GM19372 (cell line): ENCODE measurements at regions not wholly inside any gene's neighbourhood (a gene's known extent, or its start where the extent isn't known, plus 50 kb on each side); places are given as distances from the start of the nearest gene placed in this dataset.

ENCODE experiments used
- ATAC-seq: cut with Tn5 transposase; IDR thresholded peaks from one replicate; pipeline ENCODE4 v1.9.1; 2021; ENCODE audit warnings: mild to moderate bottlenecking, low read depth, moderate library complexity; ENCODE audit not compliant: unreplicated experiment

- ATAC-seq = no peak
Measured at GRCh38 chr2:15832849-15833680, 107.3 kb upstream of the MYCN start.

DNA sequence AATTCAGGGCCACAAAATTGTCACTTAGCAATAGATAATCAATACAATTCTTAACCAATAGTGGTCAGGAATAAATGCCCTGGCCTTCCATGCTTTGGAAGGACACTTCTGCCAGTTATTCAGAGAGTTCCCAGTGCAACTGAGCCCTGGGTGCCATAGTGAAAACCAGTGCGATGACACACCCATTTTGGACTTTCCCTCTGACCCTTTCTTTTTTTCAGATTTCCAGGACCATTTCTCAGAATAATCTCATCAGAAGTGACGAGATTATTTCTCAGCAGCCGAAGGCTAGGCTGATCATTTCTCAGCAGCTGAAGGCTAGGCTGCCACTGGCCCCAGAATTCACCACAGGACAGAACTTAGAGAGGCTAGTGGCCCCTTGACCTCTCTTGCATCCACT is 106.6 kb upstream of the MYCN start:
- ATAC-seq = no peak

DNA sequence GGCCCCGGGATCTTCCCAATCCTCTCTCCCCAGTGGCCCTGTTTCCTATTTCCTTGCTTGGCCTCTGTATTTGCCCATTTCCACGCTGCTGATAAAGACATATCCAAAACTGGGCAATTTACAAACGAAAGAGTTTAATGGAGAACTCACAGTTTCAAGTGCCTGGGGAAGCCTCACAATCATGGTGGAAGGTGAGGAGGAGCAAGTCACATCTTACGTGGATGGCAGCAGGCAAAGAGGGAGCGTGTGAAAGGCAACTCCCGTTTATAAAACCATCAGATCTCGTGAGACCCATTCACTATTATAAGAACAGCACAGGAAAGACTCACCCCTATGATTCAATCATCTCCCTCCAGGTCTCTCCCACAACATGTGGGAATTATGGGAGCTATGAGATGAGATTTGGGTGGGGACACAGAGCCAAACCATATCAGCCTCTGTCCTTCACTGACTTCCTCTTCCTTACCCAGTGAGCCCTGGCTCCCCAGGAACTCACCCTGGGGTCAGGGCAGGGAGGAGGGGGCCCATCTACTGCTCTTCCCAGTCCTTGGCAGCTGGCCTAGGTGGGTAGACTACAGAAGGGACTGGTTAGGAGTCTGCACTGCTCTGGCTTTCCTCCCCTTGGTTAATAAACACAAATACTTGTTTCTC is 105.8 kb upstream of the MYCN start:
- no peak for ATAC-seq

DNA sequence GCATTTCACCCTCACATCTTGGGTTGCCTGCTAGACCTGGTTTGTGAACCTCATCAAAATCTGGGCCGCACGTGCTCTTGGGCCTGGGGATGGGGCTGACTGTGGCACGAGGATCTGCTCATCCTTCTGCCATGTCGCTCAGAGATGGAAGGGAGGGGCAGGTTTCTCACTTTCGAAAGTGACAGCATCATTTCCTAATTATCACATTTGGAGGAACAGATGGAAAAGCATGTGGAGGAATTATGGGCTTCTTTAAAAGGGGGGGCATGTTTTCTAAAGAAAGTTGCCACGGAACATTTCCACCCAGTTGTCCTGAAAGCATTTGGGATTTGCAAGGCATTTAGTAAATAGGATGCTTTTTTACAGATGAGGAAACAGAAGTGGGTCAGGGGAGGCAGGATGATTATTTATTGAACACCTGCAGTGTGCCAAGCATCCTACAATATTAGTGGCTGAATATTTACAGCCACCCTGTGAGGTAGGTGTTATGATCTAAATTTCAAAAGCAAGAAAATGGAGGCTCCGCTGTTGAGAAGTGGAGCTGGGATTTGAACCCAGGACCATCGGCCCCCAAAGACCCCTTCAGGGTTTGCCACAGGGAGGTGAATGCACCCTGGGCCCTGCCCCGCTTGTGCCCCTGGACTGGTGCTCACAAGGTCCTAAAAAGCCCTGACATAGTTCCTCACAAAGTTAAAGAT is 104.2 kb upstream of the MYCN start:
- no peak for ATAC-seq

- ATAC-seq = no peak
Measured at GRCh38 chr2:15836689-15837610, 103.4 kb upstream of the MYCN start.

DNA sequence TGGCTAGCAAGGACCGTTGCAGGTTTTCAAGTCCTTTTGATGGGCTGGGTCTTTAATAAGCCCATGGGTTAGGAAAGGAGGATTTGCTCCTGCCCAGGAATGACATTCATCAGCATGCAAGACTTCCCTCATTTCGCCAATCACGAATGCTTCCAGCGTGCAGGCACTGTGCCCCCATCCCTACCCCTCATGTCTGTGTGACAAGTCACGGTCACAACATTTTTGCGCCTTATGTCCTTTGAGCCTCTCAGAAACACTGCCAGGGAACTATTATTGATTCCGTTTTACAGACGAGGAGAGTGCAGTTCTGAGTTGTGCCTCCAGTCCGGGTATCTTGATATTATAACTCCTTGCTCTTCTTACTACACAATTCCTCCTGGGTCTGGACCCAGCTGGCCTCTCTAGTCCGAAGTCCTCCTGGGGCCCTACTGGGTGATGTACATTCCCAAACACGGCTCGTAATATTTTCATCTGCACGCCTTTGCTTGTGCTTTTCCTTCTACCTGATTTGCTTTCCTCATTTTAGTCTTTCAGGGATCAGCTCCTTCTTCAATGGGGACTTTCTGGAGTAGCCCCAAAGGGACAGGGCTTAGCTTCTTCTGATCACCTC is 101.8 kb upstream of the MYCN start:
- ATAC-seq = no peak

DNA sequence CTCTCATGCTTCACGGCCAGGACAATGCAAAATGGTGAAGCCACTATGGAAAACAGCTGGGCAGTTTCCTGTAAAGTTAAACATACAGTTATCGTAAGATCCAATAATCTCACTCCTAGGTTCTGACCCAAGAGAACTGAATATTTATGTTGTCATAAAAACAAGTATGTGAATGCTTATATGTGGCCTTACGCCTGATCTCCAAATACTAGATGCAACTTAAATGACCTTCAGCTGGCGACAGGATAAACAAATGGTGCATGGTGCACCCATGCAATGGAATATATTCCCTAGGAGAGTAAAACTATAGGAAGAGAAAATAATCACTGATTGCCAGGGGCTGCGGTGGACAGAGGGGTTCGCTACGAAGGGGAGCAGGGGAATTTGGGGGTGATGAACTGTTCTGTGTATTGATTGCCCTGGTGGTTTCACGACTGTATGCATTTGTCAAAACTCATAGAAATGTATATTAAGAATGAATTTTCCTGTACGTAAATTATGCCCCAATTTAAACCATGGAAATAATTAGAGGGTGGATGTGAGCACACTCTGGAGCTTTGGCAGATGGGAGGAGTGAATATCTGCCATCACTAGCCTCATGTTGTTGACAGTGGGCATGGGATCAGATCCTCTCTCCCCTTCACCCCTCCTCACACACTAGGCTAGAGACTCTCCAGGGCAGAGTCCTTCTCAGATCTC is 100.8 kb upstream of the MYCN start:
- no peak for ATAC-seq

DNA sequence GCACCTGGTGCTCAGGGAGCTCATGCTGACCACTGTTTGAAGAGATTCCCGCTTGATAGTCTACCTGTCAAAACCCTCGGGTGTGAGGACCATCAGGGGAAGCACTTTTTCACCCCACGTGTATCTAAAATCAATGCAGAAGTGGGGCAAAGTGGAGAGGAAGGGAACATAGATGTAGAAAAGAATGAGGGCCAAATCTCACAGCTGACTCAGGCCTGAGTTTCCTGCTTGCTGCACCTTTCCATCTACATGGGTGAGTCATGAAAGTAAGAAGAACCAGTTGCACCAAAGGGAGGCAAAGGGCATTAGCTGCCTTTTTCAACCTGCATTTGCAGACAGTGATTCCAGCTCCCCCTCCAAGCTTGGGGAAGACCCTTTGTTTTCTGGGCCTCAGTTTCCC is 100.2 kb upstream of the MYCN start:
- ATAC-seq = no peak

DNA sequence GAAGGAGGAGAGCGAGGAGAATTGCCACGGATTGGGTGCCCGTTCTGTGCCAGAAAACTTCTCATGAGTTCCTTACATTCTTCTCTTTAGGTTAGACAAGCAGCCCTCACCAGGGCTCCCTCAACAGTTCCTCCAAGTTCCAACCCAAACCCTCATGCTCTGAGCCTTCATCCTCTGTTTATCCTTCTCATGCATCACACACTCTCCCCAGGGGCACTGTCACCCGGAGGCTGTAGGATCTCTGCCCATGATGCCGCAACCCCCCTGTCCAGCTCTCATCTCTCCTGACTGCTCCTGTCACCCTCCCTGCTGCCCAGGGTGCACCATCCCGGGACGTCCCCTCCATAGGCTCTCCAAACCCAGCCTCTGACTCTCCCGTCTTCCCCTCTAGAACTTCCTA is 99.4 kb upstream of the MYCN start:
- ATAC-seq = no peak

DNA sequence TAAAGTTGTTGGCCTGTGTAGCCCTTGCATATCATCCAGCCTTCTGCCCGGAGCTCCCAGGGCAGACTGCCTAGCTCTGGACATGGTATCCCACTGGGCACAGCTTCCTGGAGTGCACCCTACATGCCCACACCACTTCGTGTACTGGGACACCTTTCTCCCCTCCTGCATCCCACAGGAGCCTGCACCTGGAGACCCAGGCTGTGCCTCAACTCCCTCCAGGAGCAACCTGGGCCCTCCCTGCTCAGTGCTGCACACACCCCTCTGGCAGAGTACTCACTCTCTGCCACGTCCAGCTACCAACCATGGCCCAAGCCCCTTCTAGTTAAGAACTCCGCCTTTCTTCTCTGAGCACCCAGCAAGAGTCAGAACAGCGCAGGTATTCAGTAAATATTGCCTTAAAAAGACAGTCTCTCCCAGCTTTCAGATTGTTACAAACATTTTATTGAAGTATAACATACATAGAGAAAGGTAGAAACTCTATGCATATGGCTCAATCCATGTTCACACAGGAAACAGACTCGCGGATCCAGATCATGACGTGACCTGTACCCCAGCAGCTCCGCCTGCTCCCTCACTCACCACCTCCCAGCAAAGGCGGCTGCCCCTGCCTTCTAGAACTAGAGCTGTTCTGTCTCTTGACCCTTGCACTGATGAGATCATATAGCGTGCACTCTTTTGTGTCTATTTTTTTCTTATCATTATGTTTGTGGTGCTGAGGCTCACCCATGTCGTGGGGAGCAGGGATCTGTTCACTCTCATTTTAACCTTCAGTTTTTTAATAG is 98.4 kb upstream of the MYCN start:
- no peak for ATAC-seq

DNA sequence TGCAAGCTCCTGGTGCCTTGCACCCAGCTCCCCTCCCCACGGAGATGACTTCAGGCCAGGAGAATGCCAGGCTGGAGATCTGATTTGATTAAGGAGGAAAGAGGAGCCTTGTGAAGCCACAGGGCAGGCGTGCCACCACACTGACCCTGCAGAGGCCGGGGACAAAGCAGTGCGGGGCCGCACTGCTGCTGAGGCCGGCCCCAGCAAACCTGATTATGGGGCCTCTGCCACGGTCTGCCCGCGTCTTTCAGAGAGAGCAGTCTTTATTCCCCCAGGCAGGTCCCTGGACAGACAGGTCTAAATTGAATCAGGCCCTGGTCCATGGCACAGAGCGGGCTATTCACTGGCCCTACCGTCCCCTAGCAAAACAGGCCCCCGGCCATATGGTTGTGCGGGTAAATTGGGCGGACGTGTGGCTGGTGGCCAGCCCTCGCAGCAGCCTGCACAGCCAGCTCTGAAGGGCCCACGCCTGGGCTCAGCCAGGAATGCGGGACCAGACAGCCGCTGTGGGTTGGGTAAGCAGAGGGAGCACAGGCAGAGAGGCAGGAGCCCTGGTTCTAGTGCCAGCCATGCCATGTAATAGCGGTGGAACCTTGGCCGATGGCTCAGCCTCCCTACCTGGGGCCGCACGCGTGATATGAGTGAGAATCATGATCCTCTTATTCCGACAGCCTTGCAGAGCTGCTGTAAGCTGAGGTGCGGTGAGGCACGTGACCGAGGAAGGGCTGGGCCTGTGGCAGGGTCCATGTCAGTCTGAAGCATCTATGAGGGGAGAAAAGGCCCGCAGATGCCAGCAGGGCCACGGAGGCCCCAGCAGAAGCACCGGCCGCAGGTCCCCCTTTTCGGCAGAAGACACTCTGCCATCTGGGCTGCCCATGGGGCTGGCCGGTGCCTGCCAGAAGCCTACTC is 97.3 kb upstream of the MYCN start:
- ATAC-seq = no peak

DNA sequence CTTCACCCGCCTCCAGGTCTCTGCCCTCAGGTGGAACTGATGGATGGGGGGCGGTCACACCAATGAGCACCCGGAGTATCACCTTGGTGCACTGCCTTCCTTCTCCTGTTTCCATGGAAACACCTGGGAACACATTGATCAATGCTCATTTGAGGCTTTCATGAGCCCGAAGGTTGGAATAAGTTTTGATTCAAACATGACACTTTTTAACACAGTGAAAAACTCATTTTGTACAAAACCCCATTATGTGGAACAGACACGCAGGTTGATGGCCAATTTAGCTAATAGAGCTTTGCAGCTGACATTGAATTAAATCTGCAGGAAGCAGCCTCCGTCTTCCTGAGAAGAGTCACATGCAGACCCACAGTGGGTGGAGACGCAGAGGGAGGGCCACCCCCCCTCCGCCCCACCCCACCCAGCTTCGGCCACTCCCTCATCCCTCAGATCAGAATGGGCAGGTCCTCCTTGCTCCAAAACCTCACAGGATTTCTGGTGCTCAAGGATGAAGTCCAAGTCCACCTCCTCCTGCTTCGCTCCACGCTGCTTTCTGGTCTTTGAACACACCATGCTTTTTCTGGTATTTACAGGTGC is 96.0 kb upstream of the MYCN start:
- no peak for ATAC-seq

DNA sequence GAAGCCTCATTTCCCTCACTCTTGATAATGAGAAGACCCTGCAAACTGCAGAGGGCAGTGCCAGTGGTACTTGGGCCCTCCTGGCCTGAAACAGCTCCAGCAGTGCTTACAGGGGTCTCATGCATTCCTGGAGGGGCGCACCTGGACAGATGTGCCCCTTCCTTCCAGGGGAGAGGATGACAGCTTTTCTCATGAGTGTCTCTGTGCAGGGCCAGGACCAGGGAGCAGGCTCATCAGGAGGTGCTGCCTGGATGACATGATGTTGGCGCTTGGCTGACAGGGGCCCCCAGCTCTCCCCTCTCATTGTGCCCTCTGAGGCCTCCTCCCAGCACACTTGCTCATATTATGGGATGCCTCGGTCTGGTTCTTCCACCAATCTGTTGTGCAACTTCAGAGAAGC is 95.1 kb upstream of the MYCN start:
- ATAC-seq = no peak

DNA sequence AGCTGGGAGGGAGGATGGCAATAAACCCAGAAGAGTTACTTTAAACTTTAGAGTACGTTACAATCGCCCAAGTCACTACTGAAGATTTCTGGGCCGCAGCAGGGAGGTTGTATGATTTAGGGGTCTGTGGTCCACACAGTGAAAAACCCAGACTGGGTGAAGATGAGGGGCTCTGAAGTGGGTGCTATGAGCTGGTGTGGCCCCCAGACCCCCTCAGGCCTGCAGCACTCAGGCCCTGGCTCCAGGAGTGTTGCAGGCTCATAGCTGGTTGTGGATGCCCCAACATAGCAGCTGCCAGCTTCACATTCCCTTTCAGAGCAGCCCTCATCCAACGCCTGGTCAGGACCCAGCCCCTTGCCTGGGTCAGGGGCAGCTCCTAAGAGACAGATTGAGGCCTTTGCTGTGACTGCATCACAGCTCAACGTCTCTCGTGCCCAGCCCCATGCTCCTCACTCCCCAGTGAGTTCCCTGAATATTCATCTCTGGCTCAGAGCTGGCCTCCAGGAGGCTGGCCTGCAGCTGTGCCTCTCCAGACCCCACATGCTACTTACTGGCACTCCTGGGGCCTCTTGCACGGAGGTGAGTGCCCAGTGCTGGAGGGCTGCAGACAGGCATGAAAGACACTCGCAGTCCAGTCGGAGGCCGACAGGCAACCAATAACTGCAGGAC is 94.5 kb upstream of the MYCN start:
- no peak for ATAC-seq

DNA sequence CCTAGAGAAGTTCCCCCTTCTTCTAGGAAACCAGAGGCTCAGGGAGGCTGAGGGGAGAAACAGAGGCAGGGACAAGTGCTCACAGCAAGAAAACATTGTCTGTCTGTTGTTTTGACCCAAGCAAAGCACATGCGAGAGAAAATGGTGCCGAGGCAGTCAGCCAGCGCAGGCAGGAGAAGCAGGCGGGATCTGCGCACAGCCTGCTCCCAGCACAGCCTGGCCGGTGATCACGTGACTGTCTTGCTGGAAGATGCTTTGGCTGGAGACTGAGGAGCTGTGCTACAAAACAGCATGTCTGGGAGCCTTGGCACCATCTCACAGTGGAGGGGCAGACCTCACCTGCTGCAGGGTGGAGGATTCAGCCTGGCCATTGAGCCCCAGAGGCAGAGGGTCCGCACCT is 93.7 kb upstream of the MYCN start:
- ATAC-seq = no peak

DNA sequence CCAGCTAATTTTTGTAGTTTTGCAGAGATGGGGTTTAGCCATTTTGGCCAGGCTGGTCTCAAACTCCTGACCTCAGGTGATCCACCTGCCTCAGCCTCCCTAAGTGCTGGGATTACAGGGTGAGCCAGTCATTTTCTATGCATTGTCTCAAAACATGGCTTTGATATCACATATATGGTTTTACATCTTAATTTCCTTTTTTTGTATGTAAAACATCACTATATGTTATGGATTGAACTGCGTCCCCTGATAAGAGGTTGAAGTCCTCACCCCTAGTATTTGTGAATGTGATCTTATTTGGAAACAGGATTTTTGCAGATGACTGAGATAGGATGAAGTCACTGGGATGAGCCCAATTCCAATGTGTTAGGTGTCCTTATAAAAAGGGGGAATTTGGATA is 89.8 kb upstream of the MYCN start:
- no peak for ATAC-seq
